Skeletal muscle tissue (tissue), 3 donors: ENCODE measurements at regions not wholly inside any gene's neighbourhood (a gene's known extent, or its start where the extent isn't known, plus 50 kb on each side); places are given as distances from the start of the nearest gene placed in this dataset.
"Not testable (repeated sequence)": the region's sequence is repeated elsewhere in the genome, so short reads cannot be mapped to it uniquely, and the experiment has no call there.

Experiments used
- H3K27ac ChIP-seq: one replicate; pipeline ENCODE4 v1.7.0; 2013; ENCODE audit warnings: mild to moderate bottlenecking, low read depth, low read length, inconsistent platforms
- H3K27me3 ChIP-seq, 3 donors: one replicate each; pipeline ENCODE4 v1.7.0; 2013; ENCODE audit warnings: low read length in 3 of 3; ENCODE audit not compliant: control insufficient read depth in 3 of 3, insufficient read depth in 3 of 3
- H3K36me3 ChIP-seq, 3 donors: one replicate each; pipeline ENCODE4 v1.7.0; 2013; ENCODE audit warnings: low read length in 3 of 3; ENCODE audit not compliant: control insufficient read depth in 3 of 3, insufficient read depth in 3 of 3
- H3K4me1 ChIP-seq, 3 donors: one replicate each; pipeline ENCODE4 v1.7.0; 2013; ENCODE audit warnings: low read length in 3 of 3, mild to moderate bottlenecking in 3 of 3; ENCODE audit not compliant: control insufficient read depth in 3 of 3, insufficient read depth in 3 of 3
- H3K4me3 ChIP-seq, 3 donors: one replicate each; pipeline ENCODE4 v1.7.0; 2013; ENCODE audit warnings: low read length in 3 of 3
- H3K9ac ChIP-seq, 3 donors: one replicate each; pipeline ENCODE4 v1.7.0; 2013; ENCODE audit warnings: low read length in 3 of 3, mild to moderate bottlenecking in 3 of 3, moderate library complexity in 2 of 3, low read depth in 1 of 3
- H3K9me3 ChIP-seq, 3 donors: one replicate each; pipeline ENCODE4 v1.7.0; 2013; ENCODE audit warnings: low read length in 3 of 3; ENCODE audit not compliant: control insufficient read depth in 3 of 3
- donor health status: Osteomylitis.

- no peaks in the 10 kb centered on the region for H3K9me3 ChIP-seq
- H3K36me3 ChIP-seq = no peaks in the 10 kb centered on the region
- H3K9ac ChIP-seq = no peak overlapping the region
- H3K4me1 ChIP-seq = no peaks in the 10 kb centered on the region
- H3K27ac ChIP-seq = no peak overlapping the region
- H3K27me3 ChIP-seq = no peaks in the 10 kb centered on the region
- H3K4me3 ChIP-seq = no peak overlapping the region
Observed at GRCh38 chr14:85853996-85854526, 324.1 kb downstream of the FLRT2 start.

GRCh38 chr14:85852906-85853305 lies 323.0 kb downstream of the FLRT2 start:
- no peak overlapping the region for H3K27ac ChIP-seq
- H3K9ac ChIP-seq = no peak overlapping the region
- no peaks in the 10 kb centered on the region for H3K27me3 ChIP-seq
- no peaks in the 10 kb centered on the region for H3K36me3 ChIP-seq
- no peak overlapping the region for H3K4me3 ChIP-seq
- H3K9me3 ChIP-seq = no peaks in the 10 kb centered on the region
- H3K4me1 ChIP-seq = no peaks in the 10 kb centered on the region

GRCh38 chr14:85852123-85852522 lies 322.2 kb downstream of the FLRT2 start:
- H3K27me3 ChIP-seq, H3K4me3 ChIP-seq, H3K36me3 ChIP-seq, H3K4me1 ChIP-seq, H3K9me3 ChIP-seq, H3K9ac ChIP-seq, H3K27ac ChIP-seq: not testable (repeated sequence)

GRCh38 chr14:85830549-85830948 lies 300.6 kb downstream of the FLRT2 start:
- not testable (repeated sequence) for H3K9me3 ChIP-seq, H3K9ac ChIP-seq, H3K36me3 ChIP-seq, H3K27me3 ChIP-seq, H3K4me3 ChIP-seq, H3K4me1 ChIP-seq, H3K27ac ChIP-seq

- not testable (repeated sequence) for H3K4me1 ChIP-seq, H3K9ac ChIP-seq, H3K9me3 ChIP-seq, H3K27ac ChIP-seq, H3K27me3 ChIP-seq, H3K36me3 ChIP-seq, H3K4me3 ChIP-seq
Observed at GRCh38 chr14:85829601-85830000, 299.7 kb downstream of the FLRT2 start.

- H3K27me3 ChIP-seq = no peaks in the 10 kb centered on the region
- no peak overlapping the region for H3K27ac ChIP-seq
- no peak overlapping the region for H3K4me3 ChIP-seq
- H3K9me3 ChIP-seq = no peaks in the 10 kb centered on the region
- H3K9ac ChIP-seq = no peak overlapping the region
- no peaks in the 10 kb centered on the region for H3K4me1 ChIP-seq
- H3K36me3 ChIP-seq = no peaks in the 10 kb centered on the region
Observed at GRCh38 chr14:85824526-85824925, 294.6 kb downstream of the FLRT2 start.

- no peaks in the 10 kb centered on the region for H3K36me3 ChIP-seq
- H3K27ac ChIP-seq = no peak overlapping the region
- H3K4me3 ChIP-seq = no peak overlapping the region
- no peaks in the 10 kb centered on the region for H3K9me3 ChIP-seq
- H3K4me1 ChIP-seq = no peaks in the 10 kb centered on the region
- no peak overlapping the region for H3K9ac ChIP-seq
- H3K27me3 ChIP-seq = no peaks in the 10 kb centered on the region
Observed at GRCh38 chr14:85822236-85822635, 292.3 kb downstream of the FLRT2 start.

GRCh38 chr14:85817430-85817829 lies 287.5 kb downstream of the FLRT2 start:
- no peak overlapping the region for H3K4me3 ChIP-seq
- no peaks in the 10 kb centered on the region for H3K27me3 ChIP-seq
- H3K27ac ChIP-seq = no peak overlapping the region
- H3K36me3 ChIP-seq = no peaks in the 10 kb centered on the region
- H3K9me3 ChIP-seq = no peaks in the 10 kb centered on the region
- no peak overlapping the region for H3K9ac ChIP-seq
- no peaks in the 10 kb centered on the region for H3K4me1 ChIP-seq

- Histone ChIP-seq H3K9ac (no peak overlapping the region), H3K27ac (no peak overlapping the region), H3K4me1 (no peaks in the 10 kb centered on the region), H3K36me3 (no peaks in the 10 kb centered on the region), H3K27me3 (no peaks in the 10 kb centered on the region), H3K9me3 (no peaks in the 10 kb centered on the region), H3K4me3 (no peak overlapping the region)
Observed at GRCh38 chr14:85813040-85813439, 283.1 kb downstream of the FLRT2 start.

GRCh38 chr14:85811340-85811739 lies 281.4 kb downstream of the FLRT2 start:
- no peaks in the 10 kb centered on the region for H3K36me3 ChIP-seq
- H3K27ac ChIP-seq = no peak overlapping the region
- H3K4me3 ChIP-seq = no peak overlapping the region
- no peaks in the 10 kb centered on the region for H3K27me3 ChIP-seq
- H3K9me3 ChIP-seq = no peaks in the 10 kb centered on the region
- H3K4me1 ChIP-seq = no peaks in the 10 kb centered on the region
- no peak overlapping the region for H3K9ac ChIP-seq

- Histone ChIP-seq H3K9ac (peak overlapping the region in 2 of 3 donors; percentile 54 to 69), H3K27me3 (no peaks in the 10 kb centered on the region), H3K27ac (peak overlapping the region; percentile 57), H3K36me3 (no peaks in the 10 kb centered on the region), H3K4me1 (peaks cover 7 to 15% (median 8%) of the 10 kb centered on the region in 3 donors), H3K4me3 (no peak overlapping the region), H3K9me3 (no peaks in the 10 kb centered on the region)
Observed at GRCh38 chr14:85799668-85800067, 269.7 kb downstream of the FLRT2 start.
